Fibroblast of lung (primary cell): ENCODE measurements at regions not wholly inside any gene's neighbourhood (a gene's known extent, or its start where the extent isn't known, plus 50 kb on each side); places are given as distances from the start of the nearest gene placed in this dataset.
"Not testable (repeated sequence)": the region's sequence is repeated elsewhere in the genome, so short reads cannot be mapped to it uniquely, and the experiment has no call there.

Experiments used
- CTCF ChIP-seq, 2 donors: IDR thresholded peaks in 1 of 2; conservative IDR thresholded peaks in 1 of 2; 1 replicate in 1 of 2; 2 replicates in 1 of 2; pipeline ENCODE4 v1.5.1; 2011 to 2012; ENCODE audit warnings: low read length in 2 of 2, control low read depth in 1 of 2, inconsistent platforms in 1 of 2, low read depth in 1 of 2, mild to moderate bottlenecking in 1 of 2
- EZH2 ChIP-seq: IDR thresholded peaks from 2 replicates; pipeline ENCODE4 v1.5.1; 2012; ENCODE audit warnings: low read length, control low read depth, mild to moderate bottlenecking; ENCODE audit errors: missing control alignments

GRCh38 chr15:20334451-20334850 is 207.1 kb downstream of the GOLGA6L6 start:
- not testable (repeated sequence) for TF ChIP-seq CTCF (conservative IDR thresholded peaks at IDR 0.05 in 1 of 2, IDR thresholded peaks at IDR 0.05 in 1 of 2; ENCODE audit: low read depth in 1 of 2, low read length in 2 of 2); EZH2
